ENCODE measurements at regions not wholly inside any gene's neighbourhood (a gene's known extent, or its start where the extent isn't known, plus 50 kb on each side); places are given as distances from the start of the nearest gene placed in this dataset.

GRCh38 chr2:64380853-64381527 is 73.0 kb upstream of the LGALSL start:
- BruUV-seq (replicated peaks): no TSS peak
- TF ChIP-seq CTCF (IDR thresholded peaks at IDR 0.05; ENCODE audit: insufficient read depth in 1 of 2, low read depth in 1 of 2, low read length in 1 of 2, severe bottlenecking in 1 of 2, unreplicated experiment in 1 of 2): no peak
- no peaks in the 10 kb centered on the region for H3K9me3 ChIP-seq

GRCh38 chr2:64383016-64383591 is 70.9 kb upstream of the LGALSL start:
- ChIA-PET CTCF (no interaction called here), POLR2A (no interaction called here)
- no peaks in the 10 kb centered on the region for H3K36me3 Mint-ChIP-seq (ENCODE audit: insufficient read depth, unreplicated experiment)
- H3K4me1 Mint-ChIP-seq (ENCODE audit: low read depth, unreplicated experiment): peaks cover 10% of the 10 kb centered on the region
- peaks cover 4% of the 10 kb centered on the region; the same call in 1 of the 2 replicates for H3K9me3 ChIP-seq
- intact Hi-C loops (cut with micrococcal nuclease; ENCODE audit: unreplicated experiment): no loop called here
- H3K27me3 Mint-ChIP-seq (ENCODE audit: insufficient read depth, unreplicated experiment): no peaks in the 10 kb centered on the region
- peaks cover 9% of the 10 kb centered on the region; the same call in 1 of the 2 replicates for H3K4me1 ChIP-seq
- no peak overlapping the region for H3K4me3 Mint-ChIP-seq (ENCODE audit: unreplicated experiment)
- no peak overlapping the region for H3K4me3 ChIP-seq (ENCODE audit: low read depth, low read length)
- no peak for DNase-seq
- no peaks in the 10 kb centered on the region for H3K27me3 ChIP-seq (replicated peaks; ENCODE audit: control insufficient read depth, insufficient read depth, low read length)
- H3K27ac Mint-ChIP-seq (ENCODE audit: unreplicated experiment): no peak overlapping the region
- no peak for TF ChIP-seq CTCF (IDR thresholded peaks at IDR 0.05; ENCODE audit: insufficient read depth in 1 of 2, low read depth in 1 of 2, low read length in 1 of 2, severe bottlenecking in 1 of 2, unreplicated experiment in 1 of 2)
- no TSS peak for BruUV-seq (replicated peaks)
- H3K9me3 Mint-ChIP-seq (ENCODE audit: unreplicated experiment): no peaks in the 10 kb centered on the region
- H3K36me3 ChIP-seq (ENCODE audit: control insufficient read depth, insufficient read depth, low read length): no peaks in the 10 kb centered on the region

More at GRCh38 chr2:64380853-64381527, 73.0 kb upstream of the LGALSL start:
- H3K27me3 ChIP-seq (replicated peaks; ENCODE audit: control insufficient read depth, insufficient read depth, low read length): no peaks in the 10 kb centered on the region
- Mint-ChIP-seq H3K9me3 (ENCODE audit: unreplicated experiment) (no peaks in the 10 kb centered on the region), H3K36me3 (ENCODE audit: insufficient read depth, unreplicated experiment) (no peaks in the 10 kb centered on the region), H3K4me1 (ENCODE audit: low read depth, unreplicated experiment) (no peaks in the 10 kb centered on the region), H3K4me3 (ENCODE audit: unreplicated experiment) (no peak overlapping the region), H3K27ac (ENCODE audit: unreplicated experiment) (no peak overlapping the region), H3K27me3 (ENCODE audit: insufficient read depth, unreplicated experiment) (no peaks in the 10 kb centered on the region)
- ChIA-PET CTCF (no interaction called here), POLR2A (no interaction called here)
- H3K4me1 ChIP-seq: no peaks in the 10 kb centered on the region
- no peak overlapping the region for H3K4me3 ChIP-seq (ENCODE audit: low read depth, low read length)
- intact Hi-C loops (cut with micrococcal nuclease; ENCODE audit: unreplicated experiment): no loop called here
- H3K36me3 ChIP-seq (ENCODE audit: control insufficient read depth, insufficient read depth, low read length): no peaks in the 10 kb centered on the region
- no peak for DNase-seq

GRCh38 chr2:64383881-64384280 is 70.1 kb upstream of the LGALSL start:
- Mint-ChIP-seq H3K9me3 (ENCODE audit: unreplicated experiment) (no peaks in the 10 kb centered on the region), H3K36me3 (ENCODE audit: insufficient read depth, unreplicated experiment) (no peaks in the 10 kb centered on the region), H3K4me1 (ENCODE audit: low read depth, unreplicated experiment) (peaks cover 10% of the 10 kb centered on the region), H3K27ac (ENCODE audit: unreplicated experiment) (no peak overlapping the region), H3K4me3 (ENCODE audit: unreplicated experiment) (no peak overlapping the region), H3K27me3 (ENCODE audit: insufficient read depth, unreplicated experiment) (no peaks in the 10 kb centered on the region)
- CTCF ChIA-PET: no interaction called here
- TF ChIP-seq CTCF (IDR thresholded peaks at IDR 0.05; ENCODE audit: insufficient read depth in 1 of 2, low read depth in 1 of 2, low read length in 1 of 2, severe bottlenecking in 1 of 2, unreplicated experiment in 1 of 2): no peak
- Histone ChIP-seq H3K4me1 (peaks cover 9% of the 10 kb centered on the region; the same call in 1 of the 2 replicates), H3K36me3 (ENCODE audit: control insufficient read depth, insufficient read depth, low read length) (no peaks in the 10 kb centered on the region), H3K4me3 (ENCODE audit: low read depth, low read length) (no peak overlapping the region), H3K27me3 (replicated peaks; ENCODE audit: control insufficient read depth, insufficient read depth, low read length) (no peaks in the 10 kb centered on the region), H3K9me3 (peaks cover 4% of the 10 kb centered on the region; the same call in 1 of the 2 replicates)
- no TSS peak for BruUV-seq (replicated peaks)
- no peak for DNase-seq
- POLR2A ChIA-PET: no interaction called here
- intact Hi-C loops (cut with micrococcal nuclease; ENCODE audit: unreplicated experiment): no loop called here

Data from Caco-2 (cell line).